GM23338 (cell line): ENCODE measurements at regions not wholly inside any gene's neighbourhood (a gene's known extent, or its start where the extent isn't known, plus 50 kb on each side); places are given as distances from the start of the nearest gene placed in this dataset.

Experiments
- ATAC-seq: fragments of 200-7000 bp; cut with Tn5 transposase; 3 replicates; pipeline ENCODE4 v1.9.1; 2020
- DNase-seq: peaks from one replicate; pipeline ENCODE4 v3.0.0-alpha.2; 2015; ENCODE audit warnings: low spot score
- H2AFZ ChIP-seq: fragments of 200-600 bp; sonication (generic); 2 replicates; pipeline ENCODE4 v1.8.0; 2016; ENCODE audit warnings: antibody characterized with exemption, mild to moderate bottlenecking, moderate library complexity
- H3F3A ChIP-seq: fragments of 200-600 bp; sonication (generic); replicated peaks from 2 replicates; pipeline ENCODE4 v1.8.0; 2017; ENCODE audit warnings: antibody characterized with exemption, mixed run types, low read depth
- H3K27ac ChIP-seq: fragments of 200-600 bp; sonication (generic); 2 replicates; pipeline ENCODE4 v1.6.1; 2016; ENCODE audit warnings: low read depth
- H3K27me3 ChIP-seq: fragments of 200-600 bp; sonication (generic); 2 replicates; pipeline ENCODE4 v1.8.0; 2016; ENCODE audit warnings: mild to moderate bottlenecking, mixed run types, moderate library complexity; ENCODE audit not compliant: insufficient read depth
- H3K36me3 ChIP-seq: fragments of 200-600 bp; sonication (generic); 2 replicates; pipeline ENCODE4 v1.8.0; 2016; ENCODE audit warnings: mild to moderate bottlenecking; ENCODE audit not compliant: insufficient read depth
- H3K4me1 ChIP-seq: fragments of 200-600 bp; sonication (generic); 2 replicates; pipeline ENCODE4 v1.8.0; 2016; ENCODE audit warnings: mild to moderate bottlenecking, moderate library complexity; ENCODE audit not compliant: insufficient read depth
- H3K4me2 ChIP-seq: fragments of 200-600 bp; sonication (generic); 2 replicates; pipeline ENCODE4 v1.7.1; 2017; ENCODE audit warnings: mixed run types
- H3K4me3 ChIP-seq: fragments of 200-600 bp; sonication (generic); 2 replicates; pipeline ENCODE4 v1.6.1; 2016; ENCODE audit warnings: mixed run types
- H3K79me2 ChIP-seq: fragments of 200-600 bp; sonication (generic); replicated peaks from 2 replicates; pipeline ENCODE4 v1.8.0; 2017; ENCODE audit warnings: mild to moderate bottlenecking; ENCODE audit not compliant: insufficient read depth
- H3K9me2 ChIP-seq: fragments of 200-600 bp; sonication (generic); 2 replicates; pipeline ENCODE4 v1.8.0; 2017; ENCODE audit not compliant: insufficient read depth
- H4K20me1 ChIP-seq: fragments of 200-600 bp; sonication (generic); replicated peaks from 2 replicates; pipeline ENCODE4 v1.8.0; 2017; ENCODE audit warnings: mild to moderate bottlenecking; ENCODE audit not compliant: insufficient read depth
- H3K27ac Mint-ChIP-seq: 2 replicates; pipeline ENCODE4 v1.8.0; 2020; ENCODE audit warnings: inconsistent platforms, mild to moderate bottlenecking, moderate library complexity, mixed read lengths
- H3K27me3 Mint-ChIP-seq: 3 replicates; pipeline ENCODE4 v1.8.0; 2022; ENCODE audit warnings: low read depth, mild to moderate bottlenecking, moderate library complexity, mixed read lengths, inconsistent platforms; ENCODE audit not compliant: insufficient read depth, poor library complexity
- H3K36me3 Mint-ChIP-seq: 3 replicates; pipeline ENCODE4 v1.8.0; 2021; ENCODE audit warnings: low read depth, mild to moderate bottlenecking, inconsistent platforms, moderate library complexity, mixed read lengths
- H3K4me1 Mint-ChIP-seq: 3 replicates; pipeline ENCODE4 v1.8.0; 2020; ENCODE audit warnings: mild to moderate bottlenecking, inconsistent platforms, mixed read lengths
- H3K4me3 Mint-ChIP-seq: 3 replicates; pipeline ENCODE4 v1.8.0; 2021; ENCODE audit warnings: moderate library complexity, mild to moderate bottlenecking, inconsistent platforms, mixed read lengths
- H3K9me3 Mint-ChIP-seq: 3 replicates; pipeline ENCODE4 v1.8.0; 2020; ENCODE audit warnings: moderate library complexity, mild to moderate bottlenecking, inconsistent platforms, mixed read lengths
- TF ChIP-seq, protein P1 (sequence below), 2 experiments: fragments of 200-600 bp in 1 of 2; sonication (generic) in 1 of 2; conservative IDR thresholded peaks; 2 replicates each; pipeline versions ENCODE4 v1.5.1 to v1.6.1; 2016 to 2017; ENCODE audit warnings: antibody characterized with exemption in 2 of 2, low read depth in 2 of 2, mild to moderate bottlenecking in 2 of 2, moderate library complexity in 1 of 2
- TF ChIP-seq, protein P2 (sequence below): fragments of 250-450 bp; sonication (Bioruptor Pico); IDR thresholded peaks from 2 replicates; pipeline ENCODE4 v1.5.0; 2020; ENCODE audit warnings: mild to moderate bottlenecking, moderate library complexity

- peak; percentile 79 for ATAC-seq
- peak; percentile 46 for DNase-seq
These were observed 141.1 kb downstream of the TLR5 start for GRCh38 chr1:223001653-223002634.

More at GRCh38 chr1:223001653-223002634, 141.1 kb downstream of the TLR5 start:
- Histone ChIP-seq H3K9me2 (no peaks in the 10 kb centered on the region), H3K36me3 (no peaks in the 10 kb centered on the region), H4K20me1 (no peaks in the 10 kb centered on the region), H3K27ac (no peak overlapping the region), H3K4me2 (no peak overlapping the region), H3K4me3 (no peak overlapping the region), H3F3A (no peaks in the 10 kb centered on the region), H3K79me2 (no peaks in the 10 kb centered on the region), H3K4me1 (peaks cover 11% of the 10 kb centered on the region), H2AFZ (no peak overlapping the region), H3K27me3 (peaks cover 6% of the 10 kb centered on the region; the same call in 1 of the 2 replicates)
- Mint-ChIP-seq H3K9me3 (no peaks in the 10 kb centered on the region), H3K27ac (no peak overlapping the region), H3K4me1 (peaks cover 23% of the 10 kb centered on the region; the same call in 2 of the 3 replicates), H3K36me3 (peaks cover 25% of the 10 kb centered on the region), H3K27me3 (no peaks in the 10 kb centered on the region), H3K4me3 (no peak overlapping the region)
- TF ChIP-seq, protein P1, sequence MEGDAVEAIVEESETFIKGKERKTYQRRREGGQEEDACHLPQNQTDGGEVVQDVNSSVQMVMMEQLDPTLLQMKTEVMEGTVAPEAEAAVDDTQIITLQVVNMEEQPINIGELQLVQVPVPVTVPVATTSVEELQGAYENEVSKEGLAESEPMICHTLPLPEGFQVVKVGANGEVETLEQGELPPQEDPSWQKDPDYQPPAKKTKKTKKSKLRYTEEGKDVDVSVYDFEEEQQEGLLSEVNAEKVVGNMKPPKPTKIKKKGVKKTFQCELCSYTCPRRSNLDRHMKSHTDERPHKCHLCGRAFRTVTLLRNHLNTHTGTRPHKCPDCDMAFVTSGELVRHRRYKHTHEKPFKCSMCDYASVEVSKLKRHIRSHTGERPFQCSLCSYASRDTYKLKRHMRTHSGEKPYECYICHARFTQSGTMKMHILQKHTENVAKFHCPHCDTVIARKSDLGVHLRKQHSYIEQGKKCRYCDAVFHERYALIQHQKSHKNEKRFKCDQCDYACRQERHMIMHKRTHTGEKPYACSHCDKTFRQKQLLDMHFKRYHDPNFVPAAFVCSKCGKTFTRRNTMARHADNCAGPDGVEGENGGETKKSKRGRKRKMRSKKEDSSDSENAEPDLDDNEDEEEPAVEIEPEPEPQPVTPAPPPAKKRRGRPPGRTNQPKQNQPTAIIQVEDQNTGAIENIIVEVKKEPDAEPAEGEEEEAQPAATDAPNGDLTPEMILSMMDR (conservative IDR thresholded peaks at IDR 0.05; ENCODE audit: low read depth in 2 of 2): peak; percentile 55 to 79
- TF ChIP-seq, protein P2, sequence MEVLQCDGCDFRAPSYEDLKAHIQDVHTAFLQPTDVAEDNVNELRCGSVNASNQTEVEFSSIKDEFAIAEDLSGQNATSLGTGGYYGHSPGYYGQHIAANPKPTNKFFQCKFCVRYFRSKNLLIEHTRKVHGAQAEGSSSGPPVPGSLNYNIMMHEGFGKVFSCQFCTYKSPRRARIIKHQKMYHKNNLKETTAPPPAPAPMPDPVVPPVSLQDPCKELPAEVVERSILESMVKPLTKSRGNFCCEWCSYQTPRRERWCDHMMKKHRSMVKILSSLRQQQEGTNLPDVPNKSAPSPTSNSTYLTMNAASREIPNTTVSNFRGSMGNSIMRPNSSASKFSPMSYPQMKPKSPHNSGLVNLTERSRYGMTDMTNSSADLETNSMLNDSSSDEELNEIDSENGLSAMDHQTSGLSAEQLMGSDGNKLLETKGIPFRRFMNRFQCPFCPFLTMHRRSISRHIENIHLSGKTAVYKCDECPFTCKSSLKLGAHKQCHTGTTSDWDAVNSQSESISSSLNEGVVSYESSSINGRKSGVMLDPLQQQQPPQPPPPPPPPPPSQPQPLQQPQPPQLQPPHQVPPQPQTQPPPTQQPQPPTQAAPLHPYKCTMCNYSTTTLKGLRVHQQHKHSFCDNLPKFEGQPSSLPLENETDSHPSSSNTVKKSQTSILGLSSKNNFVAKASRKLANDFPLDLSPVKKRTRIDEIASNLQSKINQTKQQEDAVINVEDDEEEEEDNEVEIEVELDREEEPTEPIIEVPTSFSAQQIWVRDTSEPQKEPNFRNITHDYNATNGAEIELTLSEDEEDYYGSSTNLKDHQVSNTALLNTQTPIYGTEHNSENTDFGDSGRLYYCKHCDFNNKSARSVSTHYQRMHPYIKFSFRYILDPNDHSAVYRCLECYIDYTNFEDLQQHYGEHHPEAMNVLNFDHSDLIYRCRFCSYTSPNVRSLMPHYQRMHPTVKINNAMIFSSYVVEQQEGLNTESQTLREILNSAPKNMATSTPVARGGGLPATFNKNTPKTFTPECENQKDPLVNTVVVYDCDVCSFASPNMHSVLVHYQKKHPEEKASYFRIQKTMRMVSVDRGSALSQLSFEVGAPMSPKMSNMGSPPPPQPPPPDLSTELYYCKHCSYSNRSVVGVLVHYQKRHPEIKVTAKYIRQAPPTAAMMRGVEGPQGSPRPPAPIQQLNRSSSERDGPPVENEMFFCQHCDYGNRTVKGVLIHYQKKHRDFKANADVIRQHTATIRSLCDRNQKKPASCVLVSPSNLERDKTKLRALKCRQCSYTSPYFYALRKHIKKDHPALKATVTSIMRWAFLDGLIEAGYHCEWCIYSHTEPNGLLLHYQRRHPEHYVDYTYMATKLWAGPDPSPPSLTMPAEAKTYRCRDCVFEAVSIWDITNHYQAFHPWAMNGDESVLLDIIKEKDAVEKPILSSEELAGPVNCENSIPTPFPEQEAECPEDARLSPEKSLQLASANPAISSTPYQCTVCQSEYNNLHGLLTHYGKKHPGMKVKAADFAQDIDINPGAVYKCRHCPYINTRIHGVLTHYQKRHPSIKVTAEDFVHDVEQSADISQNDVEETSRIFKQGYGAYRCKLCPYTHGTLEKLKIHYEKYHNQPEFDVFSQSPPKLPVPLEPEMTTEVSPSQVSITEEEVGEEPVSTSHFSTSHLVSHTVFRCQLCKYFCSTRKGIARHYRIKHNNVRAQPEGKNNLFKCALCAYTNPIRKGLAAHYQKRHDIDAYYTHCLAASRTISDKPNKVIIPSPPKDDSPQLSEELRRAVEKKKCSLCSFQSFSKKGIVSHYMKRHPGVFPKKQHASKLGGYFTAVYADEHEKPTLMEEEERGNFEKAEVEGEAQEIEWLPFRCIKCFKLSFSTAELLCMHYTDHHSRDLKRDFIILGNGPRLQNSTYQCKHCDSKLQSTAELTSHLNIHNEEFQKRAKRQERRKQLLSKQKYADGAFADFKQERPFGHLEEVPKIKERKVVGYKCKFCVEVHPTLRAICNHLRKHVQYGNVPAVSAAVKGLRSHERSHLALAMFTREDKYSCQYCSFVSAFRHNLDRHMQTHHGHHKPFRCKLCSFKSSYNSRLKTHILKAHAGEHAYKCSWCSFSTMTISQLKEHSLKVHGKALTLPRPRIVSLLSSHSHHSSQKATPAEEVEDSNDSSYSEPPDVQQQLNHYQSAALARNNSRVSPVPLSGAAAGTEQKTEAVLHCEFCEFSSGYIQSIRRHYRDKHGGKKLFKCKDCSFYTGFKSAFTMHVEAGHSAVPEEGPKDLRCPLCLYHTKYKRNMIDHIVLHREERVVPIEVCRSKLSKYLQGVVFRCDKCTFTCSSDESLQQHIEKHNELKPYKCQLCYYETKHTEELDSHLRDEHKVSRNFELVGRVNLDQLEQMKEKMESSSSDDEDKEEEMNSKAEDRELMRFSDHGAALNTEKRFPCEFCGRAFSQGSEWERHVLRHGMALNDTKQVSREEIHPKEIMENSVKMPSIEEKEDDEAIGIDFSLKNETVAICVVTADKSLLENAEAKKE (CRISPR knock-in tag): no peak
